Ovary (tissue), 3 donors: ENCODE measurements at regions not wholly inside any gene's neighbourhood (a gene's known extent, or its start where the extent isn't known, plus 50 kb on each side); places are given as distances from the start of the nearest gene placed in this dataset.
"Not testable (repeated sequence)": the region's sequence is repeated elsewhere in the genome, so short reads cannot be mapped to it uniquely, and the experiment has no call there.

Experiments used
- CTCF ChIP-seq, 3 donors: fragments of 450-650 bp in 2 of 3; fragments of 200-600 bp in 1 of 3; IDR thresholded peaks; one replicate each; pipeline versions ENCODE4 v1.5.1 to v1.8.0; 2016 to 2022; ENCODE audit warnings: antibody characterized with exemption in 3 of 3, mild to moderate bottlenecking in 1 of 3
- POLR2A ChIP-seq: fragments of 450-650 bp; IDR thresholded peaks from one replicate; pipeline ENCODE4 v1.6.1; 2017; ENCODE audit warnings: antibody characterized with exemption, mild to moderate bottlenecking, moderate library complexity
- donor health status: DM: no; HTN: no; CAD: no.

GRCh38 chr6:86872810-86873209 is 64.5 kb upstream of the HTR1E start:
- not testable (repeated sequence) for TF ChIP-seq POLR2A; CTCF (IDR thresholded peaks at IDR 0.05)
